ENCODE measurements at regions not wholly inside any gene's neighbourhood (a gene's known extent, or its start where the extent isn't known, plus 50 kb on each side); places are given as distances from the start of the nearest gene placed in this dataset.

DNA sequence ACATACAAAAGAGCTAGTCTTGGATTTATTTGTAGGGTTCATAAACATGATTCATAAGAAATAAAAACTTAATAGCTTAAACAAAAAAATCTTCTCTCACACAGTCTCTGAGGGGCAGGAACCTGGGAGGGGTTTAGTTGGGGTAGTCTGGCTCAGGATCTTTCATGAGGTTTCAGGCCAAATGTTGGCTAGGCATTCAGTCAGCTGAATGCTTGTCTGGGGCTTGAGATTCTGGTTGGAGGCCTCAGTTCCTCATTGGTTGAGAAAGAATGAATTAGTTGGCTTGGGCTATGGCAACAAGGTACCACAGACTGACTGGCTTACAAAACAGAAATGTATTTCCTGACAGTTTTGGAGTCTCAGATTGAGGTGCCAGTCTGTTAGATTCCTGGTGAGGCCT, 74.3 kb downstream of the ANKRD7 start:
- H3K9me3 Mint-ChIP-seq (ENCODE audit: low read depth) = no peaks in the 10 kb centered on the region
- H3K4me3 Mint-ChIP-seq (ENCODE audit: low read depth) = no peak overlapping the region
- H3K4me1 Mint-ChIP-seq (ENCODE audit: low read depth) = no peaks in the 10 kb centered on the region

DNA sequence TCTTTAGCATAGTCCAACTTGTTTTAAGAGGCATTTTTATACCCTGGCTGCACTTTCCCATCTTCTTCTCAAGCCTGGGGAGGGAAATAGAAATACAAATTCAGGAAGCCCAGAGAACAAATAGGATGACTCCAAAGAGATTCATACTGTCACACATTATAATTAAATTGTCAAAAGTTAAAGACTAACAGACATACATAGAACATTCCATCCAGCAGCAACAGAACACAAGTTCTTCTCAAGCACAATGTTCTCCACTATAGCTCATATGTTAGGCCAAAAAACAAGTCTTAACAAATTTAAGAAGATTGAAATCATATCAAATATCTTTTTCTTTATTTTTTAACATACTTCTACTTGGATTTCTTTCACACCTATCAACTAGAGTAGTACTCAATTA, 75.7 kb downstream of the ANKRD7 start:
- no peak overlapping the region for H3K27ac Mint-ChIP-seq
- no peaks in the 10 kb centered on the region for H3K36me3 Mint-ChIP-seq (ENCODE audit: insufficient read depth)
- DNase-seq (ENCODE audit: low spot score, unreplicated experiment) = no peak
- no peaks in the 10 kb centered on the region for H3K27me3 Mint-ChIP-seq
- TF ChIP-seq, protein P1, sequence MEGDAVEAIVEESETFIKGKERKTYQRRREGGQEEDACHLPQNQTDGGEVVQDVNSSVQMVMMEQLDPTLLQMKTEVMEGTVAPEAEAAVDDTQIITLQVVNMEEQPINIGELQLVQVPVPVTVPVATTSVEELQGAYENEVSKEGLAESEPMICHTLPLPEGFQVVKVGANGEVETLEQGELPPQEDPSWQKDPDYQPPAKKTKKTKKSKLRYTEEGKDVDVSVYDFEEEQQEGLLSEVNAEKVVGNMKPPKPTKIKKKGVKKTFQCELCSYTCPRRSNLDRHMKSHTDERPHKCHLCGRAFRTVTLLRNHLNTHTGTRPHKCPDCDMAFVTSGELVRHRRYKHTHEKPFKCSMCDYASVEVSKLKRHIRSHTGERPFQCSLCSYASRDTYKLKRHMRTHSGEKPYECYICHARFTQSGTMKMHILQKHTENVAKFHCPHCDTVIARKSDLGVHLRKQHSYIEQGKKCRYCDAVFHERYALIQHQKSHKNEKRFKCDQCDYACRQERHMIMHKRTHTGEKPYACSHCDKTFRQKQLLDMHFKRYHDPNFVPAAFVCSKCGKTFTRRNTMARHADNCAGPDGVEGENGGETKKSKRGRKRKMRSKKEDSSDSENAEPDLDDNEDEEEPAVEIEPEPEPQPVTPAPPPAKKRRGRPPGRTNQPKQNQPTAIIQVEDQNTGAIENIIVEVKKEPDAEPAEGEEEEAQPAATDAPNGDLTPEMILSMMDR (IDR thresholded peaks at IDR 0.05; ENCODE audit: unreplicated experiment) = no peak
- H3K9me3 Mint-ChIP-seq (ENCODE audit: low read depth) = no peaks in the 10 kb centered on the region
- H3K4me3 Mint-ChIP-seq (ENCODE audit: low read depth) = no peak overlapping the region
- H3K4me1 Mint-ChIP-seq (ENCODE audit: low read depth) = no peaks in the 10 kb centered on the region

More for the DNA sequence above, 74.3 kb downstream of the ANKRD7 start:
- no peaks in the 10 kb centered on the region for H3K36me3 Mint-ChIP-seq (ENCODE audit: insufficient read depth)
- DNase-seq (ENCODE audit: low spot score, unreplicated experiment) = no peak
- no peaks in the 10 kb centered on the region for H3K27me3 Mint-ChIP-seq
- TF ChIP-seq, protein P1 (IDR thresholded peaks at IDR 0.05; ENCODE audit: unreplicated experiment) = no peak
- no peak overlapping the region for H3K27ac Mint-ChIP-seq

DNA sequence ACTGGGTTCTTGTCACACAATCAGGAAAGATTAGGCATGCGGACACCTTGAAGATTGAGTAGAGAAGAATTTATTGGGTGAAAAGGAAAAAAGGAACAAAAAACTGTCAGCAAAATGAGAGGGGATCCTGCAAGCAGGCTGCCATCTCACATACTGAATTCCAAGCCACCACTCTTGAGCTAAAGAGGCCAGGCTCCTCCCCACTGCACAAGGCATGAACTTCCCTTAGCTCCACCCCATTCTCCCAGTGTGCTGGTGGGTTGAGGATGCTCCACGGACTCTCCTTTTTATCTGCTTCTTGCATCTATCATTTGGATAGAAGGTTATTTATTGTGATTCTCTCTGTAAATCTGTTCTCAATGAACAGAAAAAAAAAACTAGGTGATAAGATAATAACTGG, 79.6 kb downstream of the ANKRD7 start:
- no peak overlapping the region for H3K4me3 Mint-ChIP-seq (ENCODE audit: low read depth)
- DNase-seq (ENCODE audit: low spot score, unreplicated experiment) = no peak
- H3K36me3 Mint-ChIP-seq (ENCODE audit: insufficient read depth) = no peaks in the 10 kb centered on the region
- H3K27ac Mint-ChIP-seq = no peak overlapping the region
- H3K4me1 Mint-ChIP-seq (ENCODE audit: low read depth) = no peaks in the 10 kb centered on the region
- TF ChIP-seq, protein P1 (IDR thresholded peaks at IDR 0.05; ENCODE audit: unreplicated experiment) = no peak
- peaks cover 3% of the 10 kb centered on the region for H3K9me3 Mint-ChIP-seq (ENCODE audit: low read depth)
- no peaks in the 10 kb centered on the region for H3K27me3 Mint-ChIP-seq

DNA sequence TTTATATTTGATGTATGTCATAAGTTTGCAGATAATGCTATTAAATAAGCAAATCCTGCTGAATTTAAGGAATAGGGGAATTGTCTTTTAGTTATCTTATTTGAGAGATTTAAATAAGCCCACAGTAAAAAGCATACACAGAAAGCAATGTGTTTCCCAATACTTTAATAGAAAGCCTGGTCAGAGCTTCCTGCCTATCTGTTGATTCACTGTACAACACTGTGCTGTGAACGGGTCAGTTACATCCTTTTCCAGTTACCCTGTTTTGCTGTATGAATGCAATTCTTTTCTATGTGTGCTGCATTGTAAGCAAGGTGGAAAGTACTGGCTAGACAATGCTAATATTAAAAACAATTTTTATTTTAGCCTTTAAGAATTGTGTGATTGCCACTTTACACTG, 81.2 kb downstream of the ANKRD7 start:
- no peak overlapping the region for H3K27ac Mint-ChIP-seq
- no peaks in the 10 kb centered on the region for H3K27me3 Mint-ChIP-seq
- H3K4me3 Mint-ChIP-seq (ENCODE audit: low read depth) = no peak overlapping the region
- H3K9me3 Mint-ChIP-seq (ENCODE audit: low read depth) = peaks cover 9% of the 10 kb centered on the region
- TF ChIP-seq, protein P1 (IDR thresholded peaks at IDR 0.05; ENCODE audit: unreplicated experiment) = no peak
- DNase-seq (ENCODE audit: low spot score, unreplicated experiment) = no peak
- no peaks in the 10 kb centered on the region for H3K4me1 Mint-ChIP-seq (ENCODE audit: low read depth)
- no peaks in the 10 kb centered on the region for H3K36me3 Mint-ChIP-seq (ENCODE audit: insufficient read depth)

DNA sequence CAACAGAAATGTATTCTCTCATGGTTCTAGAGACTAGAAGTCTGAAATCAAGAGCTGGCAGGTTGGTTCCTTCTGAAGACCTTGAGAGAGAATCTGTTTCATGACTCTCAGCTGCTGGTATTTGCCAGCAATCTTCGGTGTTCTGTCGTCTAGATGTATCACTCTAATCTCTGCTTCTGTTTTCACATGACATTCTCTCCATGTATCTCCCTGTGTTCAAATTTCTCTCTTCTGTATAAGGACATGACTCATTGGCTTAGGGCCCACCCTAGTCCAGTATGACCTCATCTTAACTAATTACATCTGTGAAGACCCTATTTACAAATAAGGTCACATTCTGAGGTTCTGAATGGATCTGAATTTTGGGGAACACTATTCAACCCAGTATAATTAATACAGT, 82.3 kb downstream of the ANKRD7 start:
- TF ChIP-seq, protein P1 (IDR thresholded peaks at IDR 0.05; ENCODE audit: unreplicated experiment) = no peak
- no peaks in the 10 kb centered on the region for H3K27me3 Mint-ChIP-seq
- H3K27ac Mint-ChIP-seq = no peak overlapping the region
- H3K4me1 Mint-ChIP-seq (ENCODE audit: low read depth) = peaks cover 8% of the 10 kb centered on the region
- H3K9me3 Mint-ChIP-seq (ENCODE audit: low read depth) = peaks cover 9% of the 10 kb centered on the region
- H3K4me3 Mint-ChIP-seq (ENCODE audit: low read depth) = no peak overlapping the region
- no peaks in the 10 kb centered on the region for H3K36me3 Mint-ChIP-seq (ENCODE audit: insufficient read depth)
- no peak for DNase-seq (ENCODE audit: low spot score, unreplicated experiment)
